H9 (cell line): ENCODE measurements at regions not wholly inside any gene's neighbourhood (a gene's known extent, or its start where the extent isn't known, plus 50 kb on each side); places are given as distances from the start of the nearest gene placed in this dataset.

Source experiments
- DNase-seq: peaks from one replicate; pipeline ENCODE4 v3.0.0-alpha.2; 2017
- H2AFZ ChIP-seq: one replicate; pipeline ENCODE4 v1.6.1; 2013; ENCODE audit warnings: mild to moderate bottlenecking, low read length, control low read depth, moderate library complexity
- H2AK5ac ChIP-seq: 2 replicates; pipeline ENCODE4 v1.6.1; 2013; ENCODE audit warnings: low read length, control low read depth, mixed read lengths; ENCODE audit not compliant: insufficient read length
- H2BK120ac ChIP-seq: one replicate; pipeline ENCODE4 v1.6.1; 2013; ENCODE audit warnings: low read depth, mild to moderate bottlenecking, low read length, control low read depth, inconsistent platforms; ENCODE audit not compliant: poor library complexity, severe bottlenecking
- H2BK12ac ChIP-seq: 2 replicates; pipeline ENCODE4 v1.6.1; 2013; ENCODE audit warnings: low read length, control low read depth, mixed read lengths, low read depth; ENCODE audit not compliant: insufficient read length
- H2BK15ac ChIP-seq: 2 replicates; pipeline ENCODE4 v1.6.1; 2013; ENCODE audit warnings: low read depth, low read length, control low read depth
- H2BK20ac ChIP-seq: one replicate; pipeline ENCODE4 v1.6.1; 2013; ENCODE audit warnings: low read depth, mild to moderate bottlenecking, low read length, control low read depth, inconsistent platforms; ENCODE audit not compliant: poor library complexity, severe bottlenecking
- H2BK5ac ChIP-seq: 2 replicates; pipeline ENCODE4 v1.6.1; 2013; ENCODE audit warnings: low read length, control low read depth, mixed read lengths; ENCODE audit not compliant: insufficient read length
- H3K14ac ChIP-seq: 2 replicates; pipeline ENCODE4 v1.6.1; 2013; ENCODE audit warnings: low read length, control low read depth; ENCODE audit not compliant: insufficient read depth
- H3K18ac ChIP-seq: 2 replicates; pipeline ENCODE4 v1.6.1; 2013; ENCODE audit warnings: low read depth, mild to moderate bottlenecking, mixed read lengths, low read length, control low read depth; ENCODE audit not compliant: insufficient read length
- H3K23ac ChIP-seq: 2 replicates; pipeline ENCODE4 v1.6.1; 2013; ENCODE audit warnings: low read length, control low read depth, mixed read lengths, low read depth; ENCODE audit not compliant: insufficient read length
- H3K23me2 ChIP-seq: 2 replicates; pipeline ENCODE4 v1.6.1; 2013; ENCODE audit warnings: low read depth, mild to moderate bottlenecking, mixed read lengths, low read length, control low read depth; ENCODE audit not compliant: insufficient read length, poor library complexity, severe bottlenecking
- H3K27ac ChIP-seq: 2 replicates; pipeline ENCODE4 v1.5.1; 2013; ENCODE audit warnings: low read length, control low read depth, mixed read lengths, low read depth; ENCODE audit not compliant: insufficient read length
- H3K27me3 ChIP-seq: 2 replicates; pipeline ENCODE4 v1.6.1; 2013; ENCODE audit warnings: low read length, control low read depth, inconsistent platforms; ENCODE audit not compliant: insufficient read depth
- H3K4ac ChIP-seq: 2 replicates; pipeline ENCODE4 v1.6.1; 2013; ENCODE audit warnings: low read depth, mild to moderate bottlenecking, control low read depth, inconsistent platforms, low read length, moderate library complexity
- H3K4me1 ChIP-seq: 2 replicates; pipeline ENCODE4 v1.6.1; 2013; ENCODE audit warnings: low read length, control low read depth, inconsistent platforms; ENCODE audit not compliant: insufficient read depth
- H3K4me2 ChIP-seq: 2 replicates; pipeline ENCODE4 v1.6.1; 2013; ENCODE audit warnings: low read length, control low read depth, mixed read lengths; ENCODE audit not compliant: insufficient read length, insufficient read depth
- H3K56ac ChIP-seq: 2 replicates; pipeline ENCODE4 v1.6.1; 2013; ENCODE audit warnings: low read depth, mild to moderate bottlenecking, mixed read lengths, low read length, control low read depth; ENCODE audit not compliant: insufficient read length
- H3K79me1 ChIP-seq: 2 replicates; pipeline ENCODE4 v1.6.1; 2013; ENCODE audit warnings: low read depth, mild to moderate bottlenecking, moderate library complexity, low read length, control low read depth, inconsistent platforms; ENCODE audit not compliant: insufficient read depth, poor library complexity, severe bottlenecking
- H3K79me2 ChIP-seq: 2 replicates; pipeline ENCODE4 v1.6.1; 2013; ENCODE audit warnings: low read length, control low read depth, inconsistent platforms; ENCODE audit not compliant: insufficient read depth
- H3K9ac ChIP-seq: 2 replicates; pipeline ENCODE4 v1.6.1; 2013; ENCODE audit warnings: low read length, control low read depth, mixed read lengths; ENCODE audit not compliant: insufficient read length; ENCODE audit errors: extremely low read depth
- H3K9me3 ChIP-seq: one replicate; pipeline ENCODE4 v1.6.1; 2013; ENCODE audit warnings: low read depth, low read length, inconsistent platforms; ENCODE audit not compliant: control insufficient read depth
- H3T11ph ChIP-seq: one replicate; pipeline ENCODE4 v1.6.1; 2013; ENCODE audit warnings: mild to moderate bottlenecking, low read length, control low read depth, inconsistent platforms
- H4K20me1 ChIP-seq: one replicate; pipeline ENCODE4 v1.6.1; 2013; ENCODE audit not compliant: control insufficient read depth, insufficient read length, insufficient read depth
- H4K5ac ChIP-seq: 2 replicates; pipeline ENCODE4 v1.6.1; 2013; ENCODE audit warnings: low read depth, mild to moderate bottlenecking, mixed read lengths, low read length, control low read depth; ENCODE audit not compliant: insufficient read length
- H4K8ac ChIP-seq: replicated peaks from 2 replicates; pipeline ENCODE4 v1.6.1; 2013; ENCODE audit warnings: low read length, control low read depth, mixed read lengths, low read depth; ENCODE audit not compliant: insufficient read length
- H4K91ac ChIP-seq: 2 replicates; pipeline ENCODE4 v1.6.1; 2013; ENCODE audit warnings: low read depth, mild to moderate bottlenecking, moderate library complexity, mixed read lengths, low read length, control low read depth; ENCODE audit not compliant: insufficient read length
- H3K27ac Mint-ChIP-seq, 3 experiments: 2 replicates in 2 of 3; 3 replicates in 1 of 3; pipeline ENCODE4 v1.8.0; 2020 to 2021; ENCODE audit warnings: mixed read lengths in 3 of 3, mild to moderate bottlenecking in 1 of 3, moderate library complexity in 1 of 3
- H3K27me3 Mint-ChIP-seq: 2 replicates; pipeline ENCODE4 v1.8.0; 2021; ENCODE audit warnings: low read depth, mild to moderate bottlenecking, moderate library complexity, mixed read lengths
- H3K36me3 Mint-ChIP-seq, 3 experiments: 2 replicates in 2 of 3; 3 replicates in 1 of 3; pipeline ENCODE4 v1.8.0; 2020 to 2021; ENCODE audit warnings: low read depth in 3 of 3, mixed read lengths in 3 of 3; ENCODE audit not compliant: insufficient read depth in 1 of 3
- H3K4me1 Mint-ChIP-seq, 2 experiments: 2 replicates each; pipeline ENCODE4 v1.8.0; 2020; ENCODE audit warnings: mixed read lengths in 2 of 2
- H3K4me3 Mint-ChIP-seq, 2 experiments: 2 replicates in 1 of 2; 3 replicates in 1 of 2; pipeline ENCODE4 v1.8.0; 2020 to 2021; ENCODE audit warnings: mild to moderate bottlenecking in 2 of 2, mixed read lengths in 2 of 2, moderate library complexity in 1 of 2
- H3K9me3 Mint-ChIP-seq, 2 experiments: 2 replicates in 1 of 2; 3 replicates in 1 of 2; pipeline ENCODE4 v1.8.0; 2020; ENCODE audit warnings: mild to moderate bottlenecking in 2 of 2, mixed read lengths in 2 of 2, moderate library complexity in 1 of 2
- CTCF ChIP-seq: fragments of 200-600 bp; sonication (generic); conservative IDR thresholded peaks from 3 replicates; pipeline ENCODE4 v1.8.0; 2021; ENCODE audit warnings: antibody characterized with exemption, mild to moderate bottlenecking
- WGBS: extraction: QIAGEN DNeasy Blood & Tissue Kit; methylation state at CpG from one replicate; pipeline ENCODE4 v1.1.7; 2013; ENCODE audit warnings: missing lambda C conversion rate, low lambda C conversion rate, mixed read lengths; ENCODE audit not compliant: insufficient read length; ENCODE audit errors: extremely low coverage; 5-methylcytosine and 5-hydroxymethylcytosine counted together

GRCh38 chr13:103200118-103200885, 134.1 kb upstream of the SLC10A2 start:
- no peaks in the 10 kb centered on the region for H4K20me1 ChIP-seq
- no peak overlapping the region for H4K8ac ChIP-seq

More at GRCh38 chr13:103200118-103200885, 134.1 kb upstream of the SLC10A2 start:
- H3K4me2 ChIP-seq: no peak overlapping the region
- Mint-ChIP-seq H3K9me3 (no peaks in the 10 kb centered on the region), H3K4me1 (no peaks in the 10 kb centered on the region), H3K4me3 (no peak overlapping the region), H3K27ac (no peak overlapping the region), H3K27me3 (no peaks in the 10 kb centered on the region), H3K36me3 (no peaks in the 10 kb centered on the region)
- H3T11ph ChIP-seq: no peak overlapping the region
- no peak for TF ChIP-seq CTCF
- H2AFZ ChIP-seq: no peak overlapping the region
- no peaks in the 10 kb centered on the region for H3K4me1 ChIP-seq
- H3K18ac ChIP-seq: no peak overlapping the region
- H3K79me2 ChIP-seq: no peaks in the 10 kb centered on the region
- no peaks in the 10 kb centered on the region for H3K9me3 ChIP-seq
- H3K23ac ChIP-seq: no peak overlapping the region
- H3K27me3 ChIP-seq: no peaks in the 10 kb centered on the region
- no peak overlapping the region for H2BK120ac ChIP-seq
- H3K9ac ChIP-seq: no peak overlapping the region
- no peak overlapping the region for H2BK15ac ChIP-seq
- H3K56ac ChIP-seq: no peak overlapping the region
- H2BK5ac ChIP-seq: no peak overlapping the region
- H2BK20ac ChIP-seq: no peak overlapping the region
- no peak overlapping the region for H3K27ac ChIP-seq
- WGBS: no CpG with 5 or more reads among the region's 1 CpG
- H4K91ac ChIP-seq: no peak overlapping the region
- no peak overlapping the region for H2BK12ac ChIP-seq
- no peak for DNase-seq
- H3K4ac ChIP-seq: no peak overlapping the region
- H3K23me2 ChIP-seq: no peaks in the 10 kb centered on the region
- no peak overlapping the region for H2AK5ac ChIP-seq
- H4K5ac ChIP-seq: no peak overlapping the region
- H3K14ac ChIP-seq: no peak overlapping the region
- H3K79me1 ChIP-seq: no peaks in the 10 kb centered on the region
